ENCODE measurements at regions not wholly inside any gene's neighbourhood (a gene's known extent, or its start where the extent isn't known, plus 50 kb on each side); places are given as distances from the start of the nearest gene placed in this dataset.
A peak's percentile ranks its signal among the peaks of the same experiment; 100 is the strongest.

- H3K4me3 ChIP-seq (replicated peaks in 1 of 2; ENCODE audit: low read depth in 2 of 2, low read length in 2 of 2) = no peak overlapping the region
- peak; percentile 62 to 86 for DNase-seq (ENCODE audit: low read depth in 2 of 2)
Measured at GRCh38 chr1:219041141-219041540, 132.5 kb upstream of the LYPLAL1 start.

GRCh38 chr1:219041818-219042217 lies 131.9 kb upstream of the LYPLAL1 start:
- H3K4me3 ChIP-seq (replicated peaks in 1 of 2; ENCODE audit: low read depth in 2 of 2, low read length in 2 of 2) = no peak overlapping the region
- peak; percentile 77 to 92 for DNase-seq (ENCODE audit: low read depth in 2 of 2)
- TF ChIP-seq, protein P1, sequence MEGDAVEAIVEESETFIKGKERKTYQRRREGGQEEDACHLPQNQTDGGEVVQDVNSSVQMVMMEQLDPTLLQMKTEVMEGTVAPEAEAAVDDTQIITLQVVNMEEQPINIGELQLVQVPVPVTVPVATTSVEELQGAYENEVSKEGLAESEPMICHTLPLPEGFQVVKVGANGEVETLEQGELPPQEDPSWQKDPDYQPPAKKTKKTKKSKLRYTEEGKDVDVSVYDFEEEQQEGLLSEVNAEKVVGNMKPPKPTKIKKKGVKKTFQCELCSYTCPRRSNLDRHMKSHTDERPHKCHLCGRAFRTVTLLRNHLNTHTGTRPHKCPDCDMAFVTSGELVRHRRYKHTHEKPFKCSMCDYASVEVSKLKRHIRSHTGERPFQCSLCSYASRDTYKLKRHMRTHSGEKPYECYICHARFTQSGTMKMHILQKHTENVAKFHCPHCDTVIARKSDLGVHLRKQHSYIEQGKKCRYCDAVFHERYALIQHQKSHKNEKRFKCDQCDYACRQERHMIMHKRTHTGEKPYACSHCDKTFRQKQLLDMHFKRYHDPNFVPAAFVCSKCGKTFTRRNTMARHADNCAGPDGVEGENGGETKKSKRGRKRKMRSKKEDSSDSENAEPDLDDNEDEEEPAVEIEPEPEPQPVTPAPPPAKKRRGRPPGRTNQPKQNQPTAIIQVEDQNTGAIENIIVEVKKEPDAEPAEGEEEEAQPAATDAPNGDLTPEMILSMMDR (IDR thresholded peaks at IDR 0.05; ENCODE audit: low read depth, low read length) = no peak

More at GRCh38 chr1:219041141-219041540, 132.5 kb upstream of the LYPLAL1 start:
- TF ChIP-seq, protein P1 (IDR thresholded peaks at IDR 0.05; ENCODE audit: low read depth, low read length) = no peak

GRCh38 chr1:219042769-219043168 lies 130.9 kb upstream of the LYPLAL1 start:
- DNase-seq (ENCODE audit: low read depth in 2 of 2) = no peak
- TF ChIP-seq, protein P1 (IDR thresholded peaks at IDR 0.05; ENCODE audit: low read depth, low read length) = no peak
- no peak overlapping the region for H3K4me3 ChIP-seq (replicated peaks in 1 of 2; ENCODE audit: low read depth in 2 of 2, low read length in 2 of 2)

- H3K4me3 ChIP-seq (replicated peaks in 1 of 2; ENCODE audit: low read depth in 2 of 2, low read length in 2 of 2) = no peak overlapping the region
- no peak for DNase-seq (ENCODE audit: low read depth in 2 of 2)
- TF ChIP-seq, protein P1 (IDR thresholded peaks at IDR 0.05; ENCODE audit: low read depth, low read length) = no peak
Measured at GRCh38 chr1:219045246-219045645, 128.4 kb upstream of the LYPLAL1 start.

- H3K4me3 ChIP-seq (replicated peaks in 1 of 2; ENCODE audit: low read depth in 2 of 2, low read length in 2 of 2) = no peak overlapping the region
- TF ChIP-seq, protein P1 (IDR thresholded peaks at IDR 0.05; ENCODE audit: low read depth, low read length) = no peak
- DNase-seq (ENCODE audit: low read depth in 2 of 2) = peak in 1 of 2 donors; percentile 20
Measured at GRCh38 chr1:219049501-219049900, 124.2 kb upstream of the LYPLAL1 start.

DNA sequence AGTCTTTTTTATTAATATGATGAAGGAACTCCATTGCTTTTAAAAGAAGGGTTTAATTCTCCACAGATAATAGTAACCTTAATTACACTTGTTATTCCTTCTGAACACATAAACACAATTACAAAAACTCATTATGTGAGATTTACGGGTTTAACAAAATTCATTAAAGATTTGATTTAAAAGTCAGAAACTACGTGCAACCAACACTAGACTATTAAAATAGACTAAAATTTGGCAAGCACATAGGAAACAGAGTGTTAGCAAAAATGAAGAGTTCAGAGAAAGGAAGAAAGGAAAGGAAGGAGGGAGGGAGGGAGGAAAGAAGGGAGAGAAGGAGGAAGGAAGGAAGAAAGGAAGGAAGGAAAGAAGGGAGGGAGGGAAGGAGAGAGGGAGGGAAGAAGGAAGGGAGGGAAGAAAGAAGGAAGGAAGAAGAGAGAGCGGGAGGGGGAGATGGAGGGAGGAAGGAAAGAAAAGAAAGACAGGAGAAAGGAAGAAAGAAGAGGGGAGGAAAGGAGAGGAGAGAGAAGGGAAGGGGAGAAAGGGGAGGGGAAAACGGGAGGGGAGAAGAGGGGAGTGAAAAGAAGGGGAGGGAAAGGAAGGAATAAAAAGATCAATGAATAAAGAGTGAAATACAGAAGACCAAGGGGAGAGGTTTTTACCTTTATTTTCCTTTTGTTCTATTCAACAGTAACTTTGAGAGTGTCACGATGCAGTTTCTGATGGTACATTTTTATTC lies 123.4 kb upstream of the LYPLAL1 start:
- TF ChIP-seq, protein P1 (IDR thresholded peaks at IDR 0.05; ENCODE audit: low read depth, low read length) = no peak
- DNase-seq (ENCODE audit: low read depth in 2 of 2) = no peak
- no peak overlapping the region for H3K4me3 ChIP-seq (replicated peaks in 1 of 2; ENCODE audit: low read depth in 2 of 2, low read length in 2 of 2)

- TF ChIP-seq, protein P1 (IDR thresholded peaks at IDR 0.05; ENCODE audit: low read depth, low read length) = no peak
- no peak for DNase-seq (ENCODE audit: low read depth in 2 of 2)
- no peak overlapping the region for H3K4me3 ChIP-seq (replicated peaks in 1 of 2; ENCODE audit: low read depth in 2 of 2, low read length in 2 of 2)
Measured at GRCh38 chr1:219050822-219051125, 122.9 kb upstream of the LYPLAL1 start.
